Cardiac muscle cell (in vitro differentiated cells and primary cell): ENCODE measurements at regions not wholly inside any gene's neighbourhood (a gene's known extent, or its start where the extent isn't known, plus 50 kb on each side); places are given as distances from the start of the nearest gene placed in this dataset.
A peak's percentile ranks its signal among the peaks of the same experiment; 100 is the strongest.

Experiments
- DNase-seq, 2 donors: peaks; one replicate each; pipeline versions ENCODE4 v3.0.0 to v3.0.0-alpha.2; 2010 to 2017; ENCODE audit warnings: low read depth in 1 of 2, low spot score in 1 of 2
- H3K27ac ChIP-seq: fragments of 200-600 bp; sonication (generic); 2 replicates; pipeline ENCODE4 v1.5.1; 2016
- H3K27me3 ChIP-seq: fragments of 200-600 bp; sonication (generic); 2 replicates; pipeline ENCODE4 v1.6.0; 2016; ENCODE audit warnings: control low read depth
- H3K36me3 ChIP-seq: fragments of 200-600 bp; sonication (generic); 2 replicates; pipeline ENCODE4 v1.5.1; 2016; ENCODE audit warnings: control low read depth
- H3K4me1 ChIP-seq: fragments of 200-600 bp; sonication (generic); 2 replicates; pipeline ENCODE4 v1.8.1; 2017; ENCODE audit warnings: low read depth, mild to moderate bottlenecking, mixed run types
- H3K4me3 ChIP-seq: fragments of 200-600 bp; sonication (generic); 2 replicates; pipeline ENCODE4 v1.5.1; 2016; ENCODE audit warnings: mild to moderate bottlenecking
- H3K9me3 ChIP-seq: fragments of 200-600 bp; sonication (generic); 2 replicates; pipeline ENCODE4 v1.5.1; 2017; ENCODE audit warnings: low read depth, mild to moderate bottlenecking, control low read depth
- TF ChIP-seq, protein P1 (sequence below): IDR thresholded peaks from 2 replicates; pipeline ENCODE4 v1.5.1; 2012; ENCODE audit warnings: low read depth, mild to moderate bottlenecking, low read length

DNA sequence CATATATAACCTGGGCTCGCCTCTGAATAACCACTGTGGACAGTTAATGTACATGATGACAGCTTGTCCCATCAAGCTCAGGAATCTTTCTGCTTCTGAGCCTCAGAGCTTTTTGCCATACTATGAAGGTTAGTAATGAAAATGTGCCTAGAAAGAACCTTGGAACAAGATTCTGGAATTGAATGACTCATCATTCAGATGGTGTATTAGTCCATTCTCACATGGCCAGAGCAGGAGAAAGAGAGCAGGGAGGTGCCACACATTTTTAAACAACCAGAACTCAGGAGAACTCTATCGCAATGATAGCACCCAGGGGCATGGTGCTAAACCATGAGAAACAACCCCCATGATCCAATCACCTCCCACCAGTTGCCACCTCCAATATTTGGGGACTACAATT, 542.1 kb downstream of the PRR16 start:
- H3K4me3 ChIP-seq: no peak overlapping the region

GRCh38 chr5:121008041-121008440, 543.9 kb downstream of the PRR16 start:
- Histone ChIP-seq H3K4me1 (no peaks in the 10 kb centered on the region), H3K27ac (no peak overlapping the region), H3K36me3 (no peaks in the 10 kb centered on the region), H3K9me3 (no peaks in the 10 kb centered on the region), H3K27me3 (peaks cover 43% of the 10 kb centered on the region), H3K4me3 (no peak overlapping the region)
- TF ChIP-seq, protein P1, sequence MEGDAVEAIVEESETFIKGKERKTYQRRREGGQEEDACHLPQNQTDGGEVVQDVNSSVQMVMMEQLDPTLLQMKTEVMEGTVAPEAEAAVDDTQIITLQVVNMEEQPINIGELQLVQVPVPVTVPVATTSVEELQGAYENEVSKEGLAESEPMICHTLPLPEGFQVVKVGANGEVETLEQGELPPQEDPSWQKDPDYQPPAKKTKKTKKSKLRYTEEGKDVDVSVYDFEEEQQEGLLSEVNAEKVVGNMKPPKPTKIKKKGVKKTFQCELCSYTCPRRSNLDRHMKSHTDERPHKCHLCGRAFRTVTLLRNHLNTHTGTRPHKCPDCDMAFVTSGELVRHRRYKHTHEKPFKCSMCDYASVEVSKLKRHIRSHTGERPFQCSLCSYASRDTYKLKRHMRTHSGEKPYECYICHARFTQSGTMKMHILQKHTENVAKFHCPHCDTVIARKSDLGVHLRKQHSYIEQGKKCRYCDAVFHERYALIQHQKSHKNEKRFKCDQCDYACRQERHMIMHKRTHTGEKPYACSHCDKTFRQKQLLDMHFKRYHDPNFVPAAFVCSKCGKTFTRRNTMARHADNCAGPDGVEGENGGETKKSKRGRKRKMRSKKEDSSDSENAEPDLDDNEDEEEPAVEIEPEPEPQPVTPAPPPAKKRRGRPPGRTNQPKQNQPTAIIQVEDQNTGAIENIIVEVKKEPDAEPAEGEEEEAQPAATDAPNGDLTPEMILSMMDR: no peak
- DNase-seq: no peak

More for the DNA sequence above, 542.1 kb downstream of the PRR16 start:
- Histone ChIP-seq H3K4me1 (no peaks in the 10 kb centered on the region), H3K27ac (no peak overlapping the region), H3K27me3 (peaks cover 44% of the 10 kb centered on the region), H3K36me3 (no peaks in the 10 kb centered on the region), H3K9me3 (no peaks in the 10 kb centered on the region)
- no peak for DNase-seq
- TF ChIP-seq, protein P1: no peak

DNA sequence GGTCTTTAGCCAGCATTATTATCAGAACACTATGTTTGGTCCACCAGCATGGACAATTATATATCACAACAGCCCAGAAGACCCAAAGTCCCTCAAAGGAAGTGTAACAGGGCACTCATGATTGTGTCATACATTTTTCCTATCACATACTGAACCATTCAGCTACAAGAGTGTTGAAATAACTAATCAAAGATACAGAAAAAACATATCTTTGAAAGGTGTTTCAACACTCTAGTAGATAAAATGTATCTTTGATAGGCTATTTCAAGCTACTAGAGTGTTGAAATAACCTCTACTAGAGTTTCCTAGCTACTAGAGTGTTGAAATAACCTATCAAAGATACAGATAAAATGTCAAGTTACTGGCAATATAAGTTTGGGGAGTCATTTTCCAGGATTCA, 545.0 kb downstream of the PRR16 start:
- H3K4me1 ChIP-seq: no peaks in the 10 kb centered on the region
- H3K4me3 ChIP-seq: no peak overlapping the region
- no peaks in the 10 kb centered on the region for H3K9me3 ChIP-seq
- no peak overlapping the region for H3K27ac ChIP-seq
- DNase-seq: peak in 1 of 2 donors; percentile 68
- H3K36me3 ChIP-seq: no peaks in the 10 kb centered on the region
- TF ChIP-seq, protein P1: no peak
- H3K27me3 ChIP-seq: peaks cover 39% of the 10 kb centered on the region

DNA sequence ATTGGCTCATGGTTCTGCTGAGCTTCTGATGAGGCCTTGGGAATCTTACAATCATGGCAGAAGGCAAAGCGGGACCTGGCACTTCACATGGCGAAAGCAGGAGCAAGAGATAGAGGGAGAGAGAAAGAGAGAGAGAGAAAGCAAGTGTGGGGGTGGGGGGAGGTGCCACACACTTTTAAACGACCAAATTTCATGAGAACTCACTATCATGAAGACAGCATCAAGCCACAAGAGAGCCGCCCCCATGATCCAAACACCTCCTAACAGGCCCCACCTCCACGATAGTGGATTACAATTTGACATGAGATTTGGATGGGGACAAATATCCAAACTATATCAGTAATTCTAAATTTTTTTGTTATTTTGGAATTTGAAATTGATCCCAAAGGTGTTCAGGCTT, 553.9 kb downstream of the PRR16 start:
- no peaks in the 10 kb centered on the region for H3K4me1 ChIP-seq
- no peak for DNase-seq
- H3K27me3 ChIP-seq: peaks cover under 1% of the 10 kb centered on the region
- TF ChIP-seq, protein P1: no peak
- no peak overlapping the region for H3K27ac ChIP-seq
- no peaks in the 10 kb centered on the region for H3K36me3 ChIP-seq
- no peak overlapping the region for H3K4me3 ChIP-seq
- no peaks in the 10 kb centered on the region for H3K9me3 ChIP-seq

- DNase-seq: no peak
- no peaks in the 10 kb centered on the region for H3K4me1 ChIP-seq
Measured at GRCh38 chr5:121019106-121019505, 555.0 kb downstream of the PRR16 start.

More at GRCh38 chr5:121019106-121019505, 555.0 kb downstream of the PRR16 start:
- no peak overlapping the region for H3K27ac ChIP-seq
- TF ChIP-seq, protein P1: no peak
- H3K4me3 ChIP-seq: no peak overlapping the region
- H3K27me3 ChIP-seq: no peaks in the 10 kb centered on the region
- H3K36me3 ChIP-seq: no peaks in the 10 kb centered on the region
- no peaks in the 10 kb centered on the region for H3K9me3 ChIP-seq
